Fibroblast of the aortic adventitia (primary cell): ENCODE measurements at regions not wholly inside any gene's neighbourhood (a gene's known extent, or its start where the extent isn't known, plus 50 kb on each side); places are given as distances from the start of the nearest gene placed in this dataset.
A peak's percentile ranks its signal among the peaks of the same experiment; 100 is the strongest.
"Not testable (repeated sequence)": the region's sequence is repeated elsewhere in the genome, so short reads cannot be mapped to it uniquely, and the experiment has no call there.

ENCODE experiments used
- DNase-seq: peaks from one replicate; pipeline ENCODE4 v3.0.0-alpha.2; 2010; ENCODE audit warnings: low read depth
- H3K4me3 ChIP-seq: 2 replicates; pipeline ENCODE4 v1.5.1; 2011; ENCODE audit warnings: low read depth, mild to moderate bottlenecking, control low read depth, low read length, moderate library complexity
- TF ChIP-seq, protein P1 (sequence below): IDR thresholded peaks from 2 replicates; pipeline ENCODE4 v1.5.1; 2011; ENCODE audit warnings: mild to moderate bottlenecking, low read length, control low read depth, inconsistent platforms; ENCODE audit not compliant: insufficient read depth

DNA sequence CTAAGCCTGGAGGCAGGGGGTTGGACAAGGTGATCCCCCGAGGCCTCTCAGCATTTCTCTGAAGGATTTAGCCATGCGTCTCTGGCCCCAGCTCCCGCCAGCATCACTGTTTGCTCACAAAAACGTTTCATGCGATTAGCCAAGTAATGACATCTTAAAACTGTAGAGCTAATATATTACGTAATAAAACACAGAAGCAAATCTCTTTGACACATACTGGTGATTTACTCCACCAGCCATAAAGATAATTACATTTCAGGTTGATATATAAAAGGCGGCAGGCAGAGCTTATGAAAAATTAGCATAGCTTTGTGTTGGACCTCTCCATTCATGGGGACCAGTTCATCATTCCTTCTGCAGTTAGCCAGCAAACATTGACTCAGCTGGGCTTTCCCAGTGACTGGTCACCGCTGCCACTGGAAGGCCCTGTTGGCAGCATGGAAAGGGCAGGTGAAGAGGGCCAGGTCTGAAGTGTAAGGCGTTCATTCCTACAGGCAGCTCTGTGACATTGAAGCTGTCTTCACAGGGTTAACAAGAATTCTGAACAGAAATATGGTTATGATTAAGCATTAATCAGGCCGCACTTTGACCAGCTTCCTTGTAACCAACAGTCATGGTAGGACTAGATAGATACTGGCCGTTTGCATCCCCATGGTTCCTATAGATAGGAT, 150.3 kb downstream of the NECTIN1 start:
- DNase-seq = no peak
- TF ChIP-seq, protein P1, sequence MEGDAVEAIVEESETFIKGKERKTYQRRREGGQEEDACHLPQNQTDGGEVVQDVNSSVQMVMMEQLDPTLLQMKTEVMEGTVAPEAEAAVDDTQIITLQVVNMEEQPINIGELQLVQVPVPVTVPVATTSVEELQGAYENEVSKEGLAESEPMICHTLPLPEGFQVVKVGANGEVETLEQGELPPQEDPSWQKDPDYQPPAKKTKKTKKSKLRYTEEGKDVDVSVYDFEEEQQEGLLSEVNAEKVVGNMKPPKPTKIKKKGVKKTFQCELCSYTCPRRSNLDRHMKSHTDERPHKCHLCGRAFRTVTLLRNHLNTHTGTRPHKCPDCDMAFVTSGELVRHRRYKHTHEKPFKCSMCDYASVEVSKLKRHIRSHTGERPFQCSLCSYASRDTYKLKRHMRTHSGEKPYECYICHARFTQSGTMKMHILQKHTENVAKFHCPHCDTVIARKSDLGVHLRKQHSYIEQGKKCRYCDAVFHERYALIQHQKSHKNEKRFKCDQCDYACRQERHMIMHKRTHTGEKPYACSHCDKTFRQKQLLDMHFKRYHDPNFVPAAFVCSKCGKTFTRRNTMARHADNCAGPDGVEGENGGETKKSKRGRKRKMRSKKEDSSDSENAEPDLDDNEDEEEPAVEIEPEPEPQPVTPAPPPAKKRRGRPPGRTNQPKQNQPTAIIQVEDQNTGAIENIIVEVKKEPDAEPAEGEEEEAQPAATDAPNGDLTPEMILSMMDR = no peak

GRCh38 chr11:119573858-119574257, 150.9 kb upstream of the THY1 start:
- TF ChIP-seq, protein P1 = no peak
- DNase-seq = no peak
- no peak overlapping the region for H3K4me3 ChIP-seq

More for the DNA sequence above, 150.3 kb downstream of the NECTIN1 start:
- no peak overlapping the region for H3K4me3 ChIP-seq

- DNase-seq = no peak
- TF ChIP-seq, protein P1 = no peak
- H3K4me3 ChIP-seq = no peak overlapping the region
Measured at GRCh38 chr11:119572481-119573424, 149.8 kb upstream of the THY1 start.

DNA sequence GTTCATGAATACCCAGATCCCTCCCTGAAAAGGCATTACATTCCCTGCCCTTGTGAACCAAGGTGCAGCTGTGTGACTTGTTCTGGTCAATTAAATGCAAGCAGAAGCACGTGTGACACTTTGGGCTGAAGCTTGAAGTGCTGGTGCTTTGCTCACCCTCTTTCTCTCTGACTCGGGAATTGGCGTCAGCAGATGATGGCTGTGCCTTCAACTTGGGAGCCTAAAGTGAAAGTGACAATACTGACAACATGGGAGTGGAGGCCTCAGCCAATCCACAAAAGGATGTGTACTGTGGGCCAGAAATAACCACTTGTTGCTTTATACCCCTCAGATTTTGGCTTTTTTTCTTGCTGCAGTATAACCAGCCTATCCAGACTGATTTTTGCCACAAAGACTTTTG, 148.3 kb upstream of the THY1 start:
- DNase-seq = no peak
- TF ChIP-seq, protein P1 = no peak

DNA sequence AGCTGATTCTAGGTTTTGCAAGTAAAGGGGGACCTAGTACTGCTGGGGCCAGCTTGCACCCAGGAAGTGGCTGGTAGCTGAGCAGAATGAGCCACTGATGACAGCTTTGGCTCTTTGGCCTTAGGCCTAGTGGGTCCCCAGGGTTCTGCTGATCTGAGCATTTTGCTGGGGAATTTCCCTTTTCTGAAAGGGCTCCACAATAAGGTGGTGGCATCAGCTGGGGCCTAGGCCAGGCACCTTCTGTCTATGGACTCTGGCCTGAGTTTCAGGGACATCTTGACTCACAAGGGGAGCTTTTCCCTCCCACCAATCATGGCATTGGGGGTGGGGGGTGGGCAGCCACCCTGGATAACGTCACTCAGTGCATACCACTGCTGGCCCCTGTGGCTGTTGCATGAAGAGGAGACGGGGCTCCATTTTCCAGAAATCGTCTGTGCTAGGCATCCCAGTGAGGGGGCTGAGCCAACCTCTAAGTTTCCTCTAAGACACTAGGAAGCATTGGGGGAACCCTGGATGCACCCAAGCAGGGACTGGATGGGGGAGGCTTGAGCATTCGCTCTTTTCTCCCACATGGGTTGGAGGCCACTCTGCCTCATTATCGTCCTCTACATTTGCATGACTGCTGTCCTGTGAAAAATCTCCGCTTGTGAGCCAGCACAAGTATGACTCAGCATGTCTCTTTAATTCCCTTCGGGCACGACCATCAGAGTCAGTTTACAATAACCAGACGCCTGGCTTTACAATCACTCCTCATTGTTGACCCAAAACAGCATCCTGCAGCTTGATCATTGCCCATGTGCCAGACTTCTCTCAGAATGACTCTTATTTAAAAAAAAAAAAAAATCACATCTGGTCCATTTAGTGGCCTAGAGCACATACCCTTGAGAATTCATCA, 145.0 kb upstream of the THY1 start:
- H3K4me3 ChIP-seq = no peak overlapping the region
- TF ChIP-seq, protein P1 = no peak
- DNase-seq = peak; percentile 94

More for the DNA sequence above, 148.3 kb upstream of the THY1 start:
- no peak overlapping the region for H3K4me3 ChIP-seq

GRCh38 chr11:119566319-119566718, 143.3 kb upstream of the THY1 start:
- H3K4me3 ChIP-seq = no peak overlapping the region
- TF ChIP-seq, protein P1 = no peak
- no peak for DNase-seq

DNA sequence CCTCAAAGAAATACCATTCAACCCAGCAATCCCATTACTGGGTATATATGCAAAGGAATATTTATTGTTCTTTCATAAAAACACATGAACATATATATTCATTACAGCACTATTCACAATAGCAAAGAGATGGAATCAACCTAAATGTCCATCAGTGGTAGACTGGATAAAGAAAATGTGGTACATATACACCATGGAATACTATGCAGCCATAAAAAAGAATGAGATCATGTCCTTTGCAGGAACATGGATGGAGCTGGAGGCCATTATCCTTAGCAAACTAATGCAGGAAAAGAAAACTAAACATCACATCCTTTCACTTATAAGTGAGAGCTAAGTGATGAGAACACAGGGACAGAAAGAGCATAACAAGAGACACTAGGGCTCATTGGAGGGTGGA, 142.7 kb upstream of the THY1 start:
- not testable (repeated sequence) for DNase-seq, H3K4me3 ChIP-seq
